ENCODE measurements at regions not wholly inside any gene's neighbourhood (a gene's known extent, or its start where the extent isn't known, plus 50 kb on each side); places are given as distances from the start of the nearest gene placed in this dataset.

GRCh38 chr10:121062115-121062514 is 211.0 kb downstream of the WDR11 start:
- TF ChIP-seq, protein P1, sequence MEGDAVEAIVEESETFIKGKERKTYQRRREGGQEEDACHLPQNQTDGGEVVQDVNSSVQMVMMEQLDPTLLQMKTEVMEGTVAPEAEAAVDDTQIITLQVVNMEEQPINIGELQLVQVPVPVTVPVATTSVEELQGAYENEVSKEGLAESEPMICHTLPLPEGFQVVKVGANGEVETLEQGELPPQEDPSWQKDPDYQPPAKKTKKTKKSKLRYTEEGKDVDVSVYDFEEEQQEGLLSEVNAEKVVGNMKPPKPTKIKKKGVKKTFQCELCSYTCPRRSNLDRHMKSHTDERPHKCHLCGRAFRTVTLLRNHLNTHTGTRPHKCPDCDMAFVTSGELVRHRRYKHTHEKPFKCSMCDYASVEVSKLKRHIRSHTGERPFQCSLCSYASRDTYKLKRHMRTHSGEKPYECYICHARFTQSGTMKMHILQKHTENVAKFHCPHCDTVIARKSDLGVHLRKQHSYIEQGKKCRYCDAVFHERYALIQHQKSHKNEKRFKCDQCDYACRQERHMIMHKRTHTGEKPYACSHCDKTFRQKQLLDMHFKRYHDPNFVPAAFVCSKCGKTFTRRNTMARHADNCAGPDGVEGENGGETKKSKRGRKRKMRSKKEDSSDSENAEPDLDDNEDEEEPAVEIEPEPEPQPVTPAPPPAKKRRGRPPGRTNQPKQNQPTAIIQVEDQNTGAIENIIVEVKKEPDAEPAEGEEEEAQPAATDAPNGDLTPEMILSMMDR (IDR thresholded peaks at IDR 0.05; ENCODE audit: low read depth, low read length, missing control alignments): no peak
- no peak for DNase-seq
- Histone ChIP-seq H3K36me3 (replicated peaks) (no peaks in the 10 kb centered on the region), H3K4me3 (ENCODE audit: low read depth, low read length) (no peak overlapping the region), H3K27ac (no peak overlapping the region), H3K27me3 (replicated peaks) (no peaks in the 10 kb centered on the region)
- in situ Hi-C loops (cut with HindIII; ENCODE audit: low pct_ligation_motif_present, low sequenced_read_pairs): no loop called here

- in situ Hi-C loops (cut with HindIII; ENCODE audit: low pct_ligation_motif_present, low sequenced_read_pairs): no loop called here
- no peak for DNase-seq
- no peaks in the 10 kb centered on the region for H3K27me3 ChIP-seq (replicated peaks)
- H3K27ac ChIP-seq: no peak overlapping the region
- TF ChIP-seq, protein P1 (IDR thresholded peaks at IDR 0.05; ENCODE audit: low read depth, low read length, missing control alignments): no peak
- H3K36me3 ChIP-seq (replicated peaks): no peaks in the 10 kb centered on the region
- no peak overlapping the region for H3K4me3 ChIP-seq (ENCODE audit: low read depth, low read length)
Measured at GRCh38 chr10:121063744-121064143, 212.6 kb downstream of the WDR11 start.

DNA sequence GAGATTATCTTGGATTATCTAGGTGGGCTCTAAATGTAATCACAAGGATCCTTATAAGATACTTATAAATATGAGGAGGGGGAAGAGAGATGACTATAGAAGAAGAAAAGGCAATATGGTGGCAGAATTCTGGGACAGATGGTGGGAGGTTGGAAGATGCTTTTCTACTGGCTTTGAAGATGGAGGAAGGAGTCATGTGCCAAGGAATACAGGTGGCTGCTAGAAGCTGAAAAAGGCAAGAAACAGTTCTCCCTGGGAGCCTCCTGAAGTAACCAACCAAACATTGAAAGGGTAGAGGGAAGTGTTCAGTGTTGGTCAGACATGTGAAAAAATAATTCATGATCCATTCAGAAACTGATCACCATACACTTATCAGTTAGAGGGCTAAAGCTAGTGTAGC is 213.3 kb downstream of the WDR11 start:
- Histone ChIP-seq H3K4me3 (ENCODE audit: low read depth, low read length) (no peak overlapping the region), H3K36me3 (replicated peaks) (no peaks in the 10 kb centered on the region), H3K27ac (no peak overlapping the region), H3K27me3 (replicated peaks) (no peaks in the 10 kb centered on the region)
- in situ Hi-C loops (cut with HindIII; ENCODE audit: low pct_ligation_motif_present, low sequenced_read_pairs): no loop called here
- TF ChIP-seq, protein P1 (IDR thresholded peaks at IDR 0.05; ENCODE audit: low read depth, low read length, missing control alignments): no peak
- no peak for DNase-seq

DNA sequence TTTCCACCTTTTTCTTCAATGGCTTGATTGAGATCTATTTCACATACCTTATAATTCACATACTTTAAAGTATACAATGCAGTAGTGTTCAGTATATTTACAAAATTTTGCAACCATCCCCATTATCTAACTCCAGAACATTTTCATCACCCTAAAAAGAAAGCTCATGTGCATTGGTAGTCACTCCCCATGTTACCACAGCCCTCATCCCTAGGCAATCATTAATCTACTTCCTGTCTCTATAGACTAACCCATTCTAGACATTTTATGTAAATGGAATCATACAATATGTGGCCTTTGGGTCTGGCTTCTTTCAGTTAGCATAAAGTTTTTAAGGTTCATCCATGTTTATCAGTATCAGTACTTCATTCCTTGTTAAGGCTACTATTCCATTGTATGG is 214.2 kb downstream of the WDR11 start:
- Histone ChIP-seq H3K36me3 (replicated peaks) (no peaks in the 10 kb centered on the region), H3K27ac (no peak overlapping the region), H3K4me3 (ENCODE audit: low read depth, low read length) (no peak overlapping the region), H3K27me3 (replicated peaks) (no peaks in the 10 kb centered on the region)
- in situ Hi-C loops (cut with HindIII; ENCODE audit: low pct_ligation_motif_present, low sequenced_read_pairs): no loop called here
- TF ChIP-seq, protein P1 (IDR thresholded peaks at IDR 0.05; ENCODE audit: low read depth, low read length, missing control alignments): no peak
- DNase-seq: no peak

DNA sequence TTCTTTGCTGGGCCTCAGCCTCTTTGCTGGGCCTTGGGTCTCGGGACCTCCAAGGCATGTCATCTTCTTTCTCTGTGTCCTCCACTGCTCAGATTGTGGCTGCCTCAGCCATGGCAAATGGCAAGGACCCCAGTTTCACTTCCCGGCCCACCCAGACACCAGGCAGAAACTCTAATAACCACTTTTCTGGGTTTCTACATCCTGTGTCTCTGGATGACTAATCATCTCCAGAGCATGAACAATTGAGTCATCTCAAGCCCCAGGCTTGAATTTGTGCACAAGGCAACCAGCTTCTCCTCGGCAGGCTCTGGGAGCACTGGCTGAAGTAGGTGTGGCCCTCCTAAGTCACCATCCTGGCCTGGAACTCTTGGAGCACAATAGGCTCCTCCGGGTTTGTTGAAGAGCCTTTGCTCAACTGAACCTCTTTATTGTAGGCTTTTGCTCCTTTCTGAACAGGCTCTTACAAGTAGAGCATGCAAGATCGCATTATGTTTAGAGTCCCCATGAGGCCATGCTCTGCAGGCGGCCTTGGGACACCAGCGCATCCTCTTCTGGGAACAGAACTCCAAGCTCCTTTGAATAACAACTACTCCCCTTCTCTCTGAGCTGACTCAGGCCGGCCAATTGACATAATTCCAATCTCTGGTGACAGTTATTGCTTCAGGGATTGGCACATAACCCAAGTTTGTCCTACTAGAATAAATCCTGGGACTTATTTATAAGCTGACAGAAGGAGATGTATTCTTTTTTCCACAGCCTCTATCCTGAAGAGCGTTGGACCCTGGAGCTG is 218.1 kb downstream of the WDR11 start:
- no peaks in the 10 kb centered on the region for H3K27me3 ChIP-seq (replicated peaks)
- no peak overlapping the region for H3K4me3 ChIP-seq (ENCODE audit: low read depth, low read length)
- no peaks in the 10 kb centered on the region for H3K36me3 ChIP-seq (replicated peaks)
- TF ChIP-seq, protein P1 (IDR thresholded peaks at IDR 0.05; ENCODE audit: low read depth, low read length, missing control alignments): no peak
- no peak overlapping the region for H3K27ac ChIP-seq
- in situ Hi-C loops (cut with HindIII; ENCODE audit: low pct_ligation_motif_present, low sequenced_read_pairs): no loop called here
- DNase-seq: no peak
